Adrenal gland (tissue), 5 donors: ENCODE measurements at regions not wholly inside any gene's neighbourhood (a gene's known extent, or its start where the extent isn't known, plus 50 kb on each side); places are given as distances from the start of the nearest gene placed in this dataset.

Experiments used
- POLR2A ChIP-seq, 2 donors: fragments of 450-650 bp; IDR thresholded peaks; one replicate each; pipeline ENCODE4 v1.6.1; 2017; ENCODE audit warnings: antibody characterized with exemption in 2 of 2, mild to moderate bottlenecking in 2 of 2, moderate library complexity in 1 of 2
- TF ChIP-seq, protein P1 (sequence below), 6 experiments: fragments of 450-650 bp in 4 of 6; fragments of 200-600 bp in 2 of 6; sonication (generic) in 1 of 6; IDR thresholded peaks; 1 replicate in 5 of 6; 2 replicates in 1 of 6; pipeline versions ENCODE4 v1.5.1 to v1.8.0; 2016 to 2021; ENCODE audit warnings: antibody characterized with exemption in 6 of 6, mild to moderate bottlenecking in 2 of 6, moderate library complexity in 1 of 6
- donor health status: DM: no; HTN: no; CAD: no.

GRCh38 chr5:2190549-2190948, 307.8 kb upstream of the IRX4 start:
- TF ChIP-seq, protein P1, sequence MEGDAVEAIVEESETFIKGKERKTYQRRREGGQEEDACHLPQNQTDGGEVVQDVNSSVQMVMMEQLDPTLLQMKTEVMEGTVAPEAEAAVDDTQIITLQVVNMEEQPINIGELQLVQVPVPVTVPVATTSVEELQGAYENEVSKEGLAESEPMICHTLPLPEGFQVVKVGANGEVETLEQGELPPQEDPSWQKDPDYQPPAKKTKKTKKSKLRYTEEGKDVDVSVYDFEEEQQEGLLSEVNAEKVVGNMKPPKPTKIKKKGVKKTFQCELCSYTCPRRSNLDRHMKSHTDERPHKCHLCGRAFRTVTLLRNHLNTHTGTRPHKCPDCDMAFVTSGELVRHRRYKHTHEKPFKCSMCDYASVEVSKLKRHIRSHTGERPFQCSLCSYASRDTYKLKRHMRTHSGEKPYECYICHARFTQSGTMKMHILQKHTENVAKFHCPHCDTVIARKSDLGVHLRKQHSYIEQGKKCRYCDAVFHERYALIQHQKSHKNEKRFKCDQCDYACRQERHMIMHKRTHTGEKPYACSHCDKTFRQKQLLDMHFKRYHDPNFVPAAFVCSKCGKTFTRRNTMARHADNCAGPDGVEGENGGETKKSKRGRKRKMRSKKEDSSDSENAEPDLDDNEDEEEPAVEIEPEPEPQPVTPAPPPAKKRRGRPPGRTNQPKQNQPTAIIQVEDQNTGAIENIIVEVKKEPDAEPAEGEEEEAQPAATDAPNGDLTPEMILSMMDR (IDR thresholded peaks at IDR 0.05) = no peak
- TF ChIP-seq POLR2A (IDR thresholded peaks at IDR 0.05) = no peak
